Thymus (tissue), 11 donors: ENCODE measurements at regions not wholly inside any gene's neighbourhood (a gene's known extent, or its start where the extent isn't known, plus 50 kb on each side); places are given as distances from the start of the nearest gene placed in this dataset.
"Not testable (repeated sequence)": the region's sequence is repeated elsewhere in the genome, so short reads cannot be mapped to it uniquely, and the experiment has no call there.

Experiments
- DNase-seq, 9 donors: peaks; one replicate each; pipeline ENCODE4 v3.0.0-alpha.2; 2013; ENCODE audit warnings: low spot score in 9 of 9, low read depth in 6 of 9, missing footprints in 1 of 9
- H3K27ac ChIP-seq, 2 donors: one replicate each; pipeline ENCODE4 v1.5.1; 2013; ENCODE audit warnings: control low read depth in 1 of 2, low read depth in 1 of 2, low read length in 1 of 2, mild to moderate bottlenecking in 1 of 2, moderate library complexity in 1 of 2
- H3K27me3 ChIP-seq, 2 donors: one replicate each; pipeline ENCODE4 v1.5.1; 2013; ENCODE audit warnings: low read length in 1 of 2; ENCODE audit not compliant: control insufficient read depth in 2 of 2, insufficient read depth in 1 of 2
- H3K36me3 ChIP-seq, 2 donors: one replicate each; pipeline ENCODE4 v1.5.1; 2013; ENCODE audit warnings: low read length in 1 of 2, mild to moderate bottlenecking in 1 of 2, moderate library complexity in 1 of 2; ENCODE audit not compliant: control insufficient read depth in 2 of 2, insufficient read depth in 2 of 2
- H3K4me1 ChIP-seq, 2 donors: one replicate each; pipeline ENCODE4 v1.5.1; 2013; ENCODE audit warnings: low read length in 2 of 2; ENCODE audit not compliant: control insufficient read depth in 2 of 2, insufficient read depth in 2 of 2
- H3K4me3 ChIP-seq, 2 donors: one replicate each; pipeline ENCODE4 v1.5.1; 2013; ENCODE audit warnings: low read length in 2 of 2, control low read depth in 1 of 2, mild to moderate bottlenecking in 1 of 2
- H3K9me3 ChIP-seq, 2 donors: one replicate each; pipeline ENCODE4 v1.5.1; 2013; ENCODE audit warnings: low read length in 1 of 2, mild to moderate bottlenecking in 1 of 2; ENCODE audit not compliant: control insufficient read depth in 2 of 2, insufficient read depth in 1 of 2
- WGBS: extraction: QIAGEN DNeasy Blood & Tissue Kit; methylation state at CpG from one replicate; pipeline ENCODE4 v1.1.7; 2013; 5-methylcytosine and 5-hydroxymethylcytosine counted together
- donor health status: healthy.

GRCh38 chr4:49233346-49233745 lies 247.3 kb downstream of the CWH43 start:
- H3K36me3 ChIP-seq, DNase-seq, H3K27ac ChIP-seq, H3K4me1 ChIP-seq, H3K27me3 ChIP-seq, H3K4me3 ChIP-seq: not testable (repeated sequence)
- peaks cover 0 to 19% of the 10 kb centered on the region in 2 donors for H3K9me3 ChIP-seq
- WGBS = 35% methylated on average over 2 of the region's 3 CpGs

- peaks cover 0 to 19% of the 10 kb centered on the region in 2 donors for H3K9me3 ChIP-seq
- H3K36me3 ChIP-seq, H3K4me1 ChIP-seq, H3K27ac ChIP-seq, H3K27me3 ChIP-seq, DNase-seq, H3K4me3 ChIP-seq: not testable (repeated sequence)
- 68% methylated on average over 1 of the region's 1 CpG for WGBS
These were observed 247.7 kb downstream of the CWH43 start for GRCh38 chr4:49233749-49234148.

DNA sequence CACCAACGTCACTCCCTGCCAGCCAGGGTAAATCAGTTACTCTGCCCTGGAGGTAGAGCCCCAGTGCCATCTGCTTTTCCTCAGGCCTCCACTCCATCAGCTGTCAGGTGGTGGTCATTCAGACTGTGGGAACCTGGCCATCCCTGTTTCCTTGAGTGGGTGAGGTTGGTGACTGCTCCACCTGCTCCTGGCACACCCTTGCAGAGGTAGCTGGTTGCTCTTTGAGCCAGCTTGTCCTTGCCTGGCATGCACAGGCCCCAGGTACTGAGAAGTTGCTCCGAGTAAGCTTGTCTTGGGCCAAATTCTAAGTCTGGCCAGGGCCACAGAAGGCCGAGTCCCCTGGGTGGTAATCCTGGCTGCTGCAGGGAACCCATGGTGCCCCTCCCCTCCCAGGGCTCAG lies 248.3 kb downstream of the CWH43 start:
- not testable (repeated sequence) for H3K36me3 ChIP-seq, DNase-seq, H3K27me3 ChIP-seq, H3K4me1 ChIP-seq, H3K4me3 ChIP-seq, H3K27ac ChIP-seq
- H3K9me3 ChIP-seq = peaks cover 0 to 19% of the 10 kb centered on the region in 2 donors
- 44% methylated on average over 2 of the region's 3 CpGs for WGBS

DNA sequence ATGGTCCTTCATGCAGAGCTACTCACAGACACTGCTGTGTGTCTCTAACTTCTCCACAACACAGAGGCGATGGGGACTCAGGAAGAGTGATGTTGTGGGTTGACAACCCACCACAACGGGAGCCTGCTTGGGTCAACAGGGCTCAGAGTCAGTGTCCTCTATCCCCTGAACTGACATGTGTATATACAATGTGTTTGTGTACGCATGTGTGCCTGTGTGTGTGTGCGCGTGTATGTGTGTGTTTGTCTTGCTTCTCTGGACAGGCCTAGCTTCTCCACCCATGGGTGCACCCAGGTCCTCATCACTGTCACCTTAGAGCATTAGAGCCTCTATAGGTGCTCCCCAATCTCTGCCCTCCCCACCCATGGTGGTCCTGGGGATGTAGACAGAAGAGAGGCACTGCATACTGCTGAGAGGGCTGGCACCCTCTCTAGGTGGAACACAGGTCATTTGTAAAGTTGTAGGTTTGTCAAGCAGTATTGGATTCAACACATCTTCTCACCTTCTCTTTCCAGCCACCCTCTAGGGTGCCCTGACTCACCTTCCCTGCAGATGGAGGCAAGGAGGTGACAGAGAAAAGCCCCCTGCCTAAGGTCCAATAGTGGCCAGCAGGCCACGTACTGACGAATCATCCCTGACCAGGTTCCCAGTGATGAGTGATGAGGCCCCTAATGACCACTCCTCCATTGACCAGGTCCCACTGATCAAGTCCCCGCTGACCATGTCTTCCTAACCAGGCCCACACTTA lies 249.5 kb downstream of the CWH43 start:
- WGBS = 73% methylated on average over 8 of the region's 8 CpGs
- H3K4me1 ChIP-seq, H3K36me3 ChIP-seq, H3K4me3 ChIP-seq, H3K27ac ChIP-seq, H3K27me3 ChIP-seq, DNase-seq: not testable (repeated sequence)
- peaks cover 0 to 19% of the 10 kb centered on the region in 2 donors for H3K9me3 ChIP-seq

DNA sequence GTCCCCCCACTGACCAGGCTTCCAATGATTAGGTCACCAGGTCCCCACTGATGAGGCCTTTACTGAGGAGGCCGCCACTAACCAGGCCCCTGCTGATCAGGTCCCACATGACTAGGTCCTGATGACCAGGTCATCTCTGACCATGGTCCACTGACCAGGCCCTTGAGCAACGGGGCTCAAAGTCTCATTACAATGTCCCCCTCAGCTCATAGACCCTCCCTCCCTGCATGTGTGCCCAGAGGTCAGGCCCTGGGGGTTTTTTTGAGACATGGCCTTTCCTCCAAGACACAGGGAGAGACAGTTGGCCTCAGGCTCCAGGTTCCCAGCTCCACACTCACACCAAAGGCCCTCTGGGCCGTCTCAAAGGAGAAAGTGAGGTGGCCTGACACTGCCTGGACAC lies 250.4 kb downstream of the CWH43 start:
- 63% methylated on average over 3 of the region's 3 CpGs for WGBS
- H3K27me3 ChIP-seq, H3K4me1 ChIP-seq, DNase-seq, H3K4me3 ChIP-seq, H3K27ac ChIP-seq, H3K36me3 ChIP-seq: not testable (repeated sequence)
- H3K9me3 ChIP-seq = peaks cover 0 to 19% of the 10 kb centered on the region in 2 donors

DNA sequence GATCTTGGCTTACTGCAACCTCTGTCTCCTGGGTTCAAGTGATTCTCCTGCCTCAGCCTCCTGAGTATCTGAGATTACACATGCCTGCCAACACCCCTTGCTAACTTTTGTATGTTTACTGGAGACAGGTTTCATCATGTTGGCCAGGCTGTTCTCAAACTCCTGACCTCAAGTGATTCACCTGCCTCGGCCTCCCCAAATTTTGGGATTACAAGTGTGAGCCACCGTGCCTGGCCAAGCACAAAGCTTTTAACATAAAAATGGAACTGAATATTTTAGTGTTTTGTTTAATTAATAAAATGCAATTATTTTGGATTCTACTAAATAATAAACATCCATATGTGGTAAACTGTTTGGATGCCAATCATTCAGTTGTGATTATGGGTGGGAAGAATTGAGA lies 255.2 kb downstream of the CWH43 start:
- H3K27ac ChIP-seq, H3K4me3 ChIP-seq, DNase-seq, H3K36me3 ChIP-seq, H3K27me3 ChIP-seq, H3K4me1 ChIP-seq, H3K9me3 ChIP-seq: not testable (repeated sequence)
- WGBS = 82% methylated on average over 2 of the region's 2 CpGs

DNA sequence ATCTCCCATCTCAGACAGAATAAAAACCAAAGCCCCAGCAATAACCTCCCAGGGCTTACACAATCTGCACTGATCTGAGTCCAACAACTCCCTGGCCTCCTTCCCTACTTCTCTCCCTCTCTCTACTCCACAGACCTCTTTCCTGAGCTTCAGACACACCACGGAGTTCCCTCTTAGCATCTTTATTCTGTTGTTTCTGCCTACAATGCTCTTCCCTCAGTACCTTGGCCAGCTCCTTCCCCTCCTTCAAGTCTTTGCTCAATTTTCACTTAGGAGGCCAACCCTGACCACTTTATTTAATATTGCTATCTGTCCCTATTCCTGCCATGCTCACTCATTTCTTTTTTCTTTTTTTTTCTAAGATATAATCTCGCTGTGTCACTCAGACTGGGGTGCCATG lies 276.7 kb downstream of the CWH43 start:
- WGBS = 33% methylated on average over 1 of the region's 2 CpGs
- not testable (repeated sequence) for H3K36me3 ChIP-seq, H3K9me3 ChIP-seq, H3K4me1 ChIP-seq, DNase-seq, H3K27ac ChIP-seq, H3K4me3 ChIP-seq, H3K27me3 ChIP-seq

DNA sequence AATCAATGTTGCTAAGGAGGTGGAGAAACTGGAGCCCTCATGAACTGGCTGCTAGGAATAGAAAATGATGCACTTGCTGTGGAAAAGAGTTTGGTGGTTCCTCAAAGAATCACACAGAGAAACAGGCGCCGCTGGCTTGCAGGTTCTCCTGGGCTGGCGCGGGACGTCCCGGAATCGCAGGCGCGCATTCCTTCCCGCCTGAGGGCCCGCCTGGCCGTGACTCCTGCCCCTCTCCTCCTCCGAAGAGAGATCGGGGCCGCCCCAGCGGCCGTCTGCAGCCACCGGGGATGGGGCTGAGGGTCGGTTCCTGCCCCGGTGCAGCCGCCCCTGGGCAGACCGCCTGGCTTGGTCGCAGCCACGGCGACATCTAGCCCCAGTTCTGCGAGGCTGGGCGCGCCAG lies 284.4 kb downstream of the CWH43 start:
- not testable (repeated sequence) for H3K4me1 ChIP-seq, H3K36me3 ChIP-seq, H3K27ac ChIP-seq, H3K9me3 ChIP-seq, H3K4me3 ChIP-seq, H3K27me3 ChIP-seq
- 61% methylated on average over 23 of the region's 28 CpGs for WGBS
- peak in 1 of 9 donors; percentile 0 for DNase-seq

DNA sequence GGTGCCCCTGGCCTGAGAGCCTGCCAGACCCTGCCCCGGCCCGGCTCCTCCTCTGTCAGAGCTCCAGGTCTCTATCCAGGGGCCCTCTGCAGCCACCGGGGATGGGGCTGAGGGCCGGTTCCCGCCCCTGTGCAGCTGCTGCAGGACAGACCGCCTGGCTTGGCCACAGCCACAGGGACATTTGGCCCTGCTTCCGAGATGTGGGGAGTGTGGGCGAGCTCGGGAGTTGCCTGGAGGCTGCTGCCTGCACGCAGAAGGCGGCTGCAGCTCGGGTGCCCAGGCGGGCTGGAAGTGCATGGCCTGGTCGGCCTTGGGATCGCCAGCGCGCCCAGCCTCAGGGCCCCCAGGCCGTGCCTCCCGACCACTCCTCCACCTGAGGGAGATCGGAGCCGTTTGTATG lies 284.8 kb downstream of the CWH43 start:
- not testable (repeated sequence) for H3K4me3 ChIP-seq, H3K36me3 ChIP-seq, H3K27ac ChIP-seq, DNase-seq, H3K9me3 ChIP-seq, H3K4me1 ChIP-seq, H3K27me3 ChIP-seq
- 69% methylated on average over 18 of the region's 21 CpGs for WGBS
